Parathyroid adenoma (tissue), 2 donors: ENCODE measurements at regions not wholly inside any gene's neighbourhood (a gene's known extent, or its start where the extent isn't known, plus 50 kb on each side); places are given as distances from the start of the nearest gene placed in this dataset.

ENCODE experiments used
- H2AFZ ChIP-seq: fragments of 300-600 bp; sonication (generic); one replicate; pipeline ENCODE4 v1.7.0; 2017; ENCODE audit warnings: antibody characterized with exemption, mild to moderate bottlenecking
- H3K27ac ChIP-seq: fragments of 300-600 bp; sonication (generic); one replicate; pipeline ENCODE4 v1.7.0; 2017
- H3K27me3 ChIP-seq: fragments of 300-600 bp; sonication (generic); one replicate; pipeline ENCODE4 v1.7.0; 2017; ENCODE audit warnings: low read length; ENCODE audit not compliant: control insufficient read depth, insufficient read depth
- H3K36me3 ChIP-seq: fragments of 300-600 bp; sonication (generic); one replicate; pipeline ENCODE4 v1.7.0; 2017; ENCODE audit warnings: low read length; ENCODE audit not compliant: control insufficient read depth, insufficient read depth
- H3K4me1 ChIP-seq: fragments of 300-600 bp; sonication (generic); one replicate; pipeline ENCODE4 v1.7.0; 2017; ENCODE audit warnings: control low read depth
- H3K4me2 ChIP-seq: fragments of 300-600 bp; sonication (generic); one replicate; pipeline ENCODE4 v1.7.0; 2017; ENCODE audit warnings: low read length
- H3K4me3 ChIP-seq: fragments of 300-600 bp; sonication (generic); one replicate; pipeline ENCODE4 v1.7.0; 2017; ENCODE audit warnings: low read depth, low read length
- H3K79me2 ChIP-seq: fragments of 300-600 bp; sonication (generic); one replicate; pipeline ENCODE4 v1.7.0; 2017; ENCODE audit warnings: control low read depth
- H3K9ac ChIP-seq: fragments of 300-600 bp; sonication (generic); one replicate; pipeline ENCODE4 v1.7.0; 2017; ENCODE audit warnings: mild to moderate bottlenecking
- H3K9me3 ChIP-seq: fragments of 300-600 bp; sonication (generic); one replicate; pipeline ENCODE4 v1.7.0; 2017; ENCODE audit warnings: low read length; ENCODE audit not compliant: control insufficient read depth
- CTCF ChIP-seq: fragments of 300-600 bp; sonication (generic); IDR thresholded peaks from one replicate; pipeline ENCODE4 v1.7.0; 2017; ENCODE audit warnings: antibody characterized with exemption, mild to moderate bottlenecking
- donor health status: primary hyperparathyroidism.

GRCh38 chr4:125750828-125751466, 436.2 kb downstream of the FAT4 start:
- Histone ChIP-seq H2AFZ (no peak overlapping the region), H3K4me1 (no peaks in the 10 kb centered on the region), H3K9ac (no peak overlapping the region), H3K4me2 (no peak overlapping the region), H3K36me3 (no peaks in the 10 kb centered on the region), H3K27me3 (no peaks in the 10 kb centered on the region), H3K4me3 (no peak overlapping the region), H3K79me2 (no peaks in the 10 kb centered on the region), H3K9me3 (no peaks in the 10 kb centered on the region), H3K27ac (no peak overlapping the region)
- TF ChIP-seq CTCF = no peak

- Histone ChIP-seq H3K79me2 (no peaks in the 10 kb centered on the region), H3K4me2 (no peak overlapping the region), H3K36me3 (no peaks in the 10 kb centered on the region), H3K27ac (no peak overlapping the region), H3K27me3 (no peaks in the 10 kb centered on the region), H3K9me3 (no peaks in the 10 kb centered on the region), H3K9ac (no peak overlapping the region), H2AFZ (no peak overlapping the region), H3K4me1 (no peaks in the 10 kb centered on the region), H3K4me3 (no peak overlapping the region)
- TF ChIP-seq CTCF = no peak
Measured at GRCh38 chr4:125758438-125758837, 443.7 kb downstream of the FAT4 start.

- no peaks in the 10 kb centered on the region for H3K79me2 ChIP-seq
- no peaks in the 10 kb centered on the region for H3K4me1 ChIP-seq
- H2AFZ ChIP-seq = no peak overlapping the region
- H3K36me3 ChIP-seq = no peaks in the 10 kb centered on the region
- H3K27ac ChIP-seq = no peak overlapping the region
- no peak overlapping the region for H3K9ac ChIP-seq
- H3K4me3 ChIP-seq = no peak overlapping the region
- no peak for TF ChIP-seq CTCF
- H3K4me2 ChIP-seq = no peak overlapping the region
- H3K9me3 ChIP-seq = no peaks in the 10 kb centered on the region
- no peaks in the 10 kb centered on the region for H3K27me3 ChIP-seq
Measured at GRCh38 chr4:125760201-125760819, 445.6 kb downstream of the FAT4 start.

- Histone ChIP-seq H3K27me3 (no peaks in the 10 kb centered on the region), H3K79me2 (no peaks in the 10 kb centered on the region), H3K9ac (no peak overlapping the region), H3K36me3 (no peaks in the 10 kb centered on the region), H3K9me3 (no peaks in the 10 kb centered on the region), H3K27ac (no peak overlapping the region), H3K4me2 (no peak overlapping the region), H2AFZ (no peak overlapping the region), H3K4me3 (no peak overlapping the region), H3K4me1 (no peaks in the 10 kb centered on the region)
- no peak for TF ChIP-seq CTCF
Measured at GRCh38 chr4:125760956-125761355, 446.2 kb downstream of the FAT4 start.

GRCh38 chr4:125762537-125762936, 447.8 kb downstream of the FAT4 start:
- no peaks in the 10 kb centered on the region for H3K27me3 ChIP-seq
- H3K36me3 ChIP-seq = no peaks in the 10 kb centered on the region
- no peak overlapping the region for H2AFZ ChIP-seq
- TF ChIP-seq CTCF = no peak
- H3K4me1 ChIP-seq = no peaks in the 10 kb centered on the region
- H3K9ac ChIP-seq = no peak overlapping the region
- H3K4me2 ChIP-seq = no peak overlapping the region
- H3K79me2 ChIP-seq = no peaks in the 10 kb centered on the region
- no peaks in the 10 kb centered on the region for H3K9me3 ChIP-seq
- H3K27ac ChIP-seq = no peak overlapping the region
- H3K4me3 ChIP-seq = no peak overlapping the region
